KMS-11 (cell line): ENCODE measurements at regions not wholly inside any gene's neighbourhood (a gene's known extent, or its start where the extent isn't known, plus 50 kb on each side); places are given as distances from the start of the nearest gene placed in this dataset.
"Not testable (repeated sequence)": the region's sequence is repeated elsewhere in the genome, so short reads cannot be mapped to it uniquely, and the experiment has no call there.

Experiments
- H2AFZ ChIP-seq: fragments of 200-600 bp; sonication (generic); 2 replicates; pipeline ENCODE4 v1.6.1; 2016; ENCODE audit warnings: antibody characterized with exemption, mixed run types, low read depth
- H3K27ac ChIP-seq: fragments of 200-600 bp; sonication (generic); 2 replicates; pipeline ENCODE4 v1.6.1; 2016; ENCODE audit warnings: mild to moderate bottlenecking, mixed run types
- H3K27me3 ChIP-seq: fragments of 200-600 bp; sonication (generic); 2 replicates; pipeline ENCODE4 v1.6.1; 2017; ENCODE audit warnings: mild to moderate bottlenecking, low read depth, mixed run types, moderate library complexity; ENCODE audit not compliant: insufficient read depth
- H3K36me3 ChIP-seq: fragments of 200-600 bp; sonication (generic); 2 replicates; pipeline ENCODE4 v1.6.1; 2017; ENCODE audit warnings: mild to moderate bottlenecking, mixed run types; ENCODE audit not compliant: insufficient read depth
- H3K4me1 ChIP-seq: fragments of 200-600 bp; sonication (generic); 2 replicates; pipeline ENCODE4 v1.6.1; 2016; ENCODE audit warnings: mild to moderate bottlenecking, low read depth, mixed run types; ENCODE audit not compliant: poor library complexity, severe bottlenecking
- H3K4me2 ChIP-seq: fragments of 200-600 bp; sonication (generic); 2 replicates; pipeline ENCODE4 v1.7.0; 2016; ENCODE audit warnings: mild to moderate bottlenecking, mixed run types
- H3K4me3 ChIP-seq: fragments of 200-600 bp; sonication (generic); IDR thresholded peaks from 2 replicates; pipeline ENCODE4 v1.6.1; 2017; ENCODE audit warnings: low read depth, low read length, mixed read lengths; ENCODE audit not compliant: insufficient read depth
- H3K79me2 ChIP-seq: fragments of 200-600 bp; sonication (generic); 2 replicates; pipeline ENCODE4 v1.6.1; 2016; ENCODE audit warnings: low read depth, mixed run types; ENCODE audit not compliant: insufficient read depth
- H3K9ac ChIP-seq: fragments of 200-600 bp; sonication (generic); 2 replicates; pipeline ENCODE4 v1.6.1; 2016; ENCODE audit warnings: mild to moderate bottlenecking, mixed run types
- H4K20me1 ChIP-seq: fragments of 200-600 bp; sonication (generic); 2 replicates; pipeline ENCODE4 v1.6.1; 2016; ENCODE audit warnings: mild to moderate bottlenecking, mixed run types; ENCODE audit not compliant: insufficient read depth
- TF ChIP-seq, protein P1 (sequence below): fragments of 200-600 bp; sonication (generic); conservative IDR thresholded peaks from 2 replicates; pipeline ENCODE4 v1.6.1; 2017; ENCODE audit warnings: low read depth, mild to moderate bottlenecking, antibody characterized with exemption, low read length, moderate library complexity, mixed read lengths

DNA sequence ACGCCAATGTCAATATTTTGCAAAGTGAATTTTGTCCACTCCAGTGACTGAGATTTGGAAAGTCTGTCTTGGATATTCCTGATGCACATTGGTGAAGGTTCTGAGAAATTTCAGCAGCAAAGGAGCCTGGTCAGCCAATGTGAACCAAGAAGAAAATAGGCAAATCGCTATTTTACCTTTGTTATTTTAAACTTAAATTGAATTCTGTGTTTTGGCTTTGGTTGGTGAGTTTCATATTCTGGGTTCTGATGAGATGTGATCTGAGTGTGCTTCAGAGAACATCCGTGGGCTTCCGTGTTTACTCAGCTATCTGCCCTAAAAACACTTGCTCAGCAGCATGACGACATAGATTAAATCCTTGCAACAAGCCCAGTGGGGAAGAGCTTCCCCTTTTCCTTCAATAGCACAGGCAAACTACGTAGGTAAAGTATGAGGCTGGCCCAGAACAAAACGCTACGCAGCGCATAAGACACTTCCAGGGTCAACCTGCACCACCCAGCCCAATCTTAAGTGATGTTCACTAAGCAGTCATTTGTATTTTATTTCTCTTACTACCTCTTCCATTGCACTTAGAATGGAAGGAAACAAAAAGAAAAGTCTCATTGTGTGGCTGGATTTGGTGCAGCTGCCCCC is 176.4 kb upstream of the KAZN start:
- Histone ChIP-seq H2AFZ (no peak overlapping the region), H3K79me2 (no peaks in the 10 kb centered on the region), H4K20me1 (no peaks in the 10 kb centered on the region), H3K27me3 (no peaks in the 10 kb centered on the region), H3K4me2 (no peak overlapping the region), H3K9ac (no peak overlapping the region), H3K36me3 (no peaks in the 10 kb centered on the region), H3K4me3 (no peak overlapping the region), H3K27ac (no peak overlapping the region), H3K4me1 (no peaks in the 10 kb centered on the region)
- TF ChIP-seq, protein P1, sequence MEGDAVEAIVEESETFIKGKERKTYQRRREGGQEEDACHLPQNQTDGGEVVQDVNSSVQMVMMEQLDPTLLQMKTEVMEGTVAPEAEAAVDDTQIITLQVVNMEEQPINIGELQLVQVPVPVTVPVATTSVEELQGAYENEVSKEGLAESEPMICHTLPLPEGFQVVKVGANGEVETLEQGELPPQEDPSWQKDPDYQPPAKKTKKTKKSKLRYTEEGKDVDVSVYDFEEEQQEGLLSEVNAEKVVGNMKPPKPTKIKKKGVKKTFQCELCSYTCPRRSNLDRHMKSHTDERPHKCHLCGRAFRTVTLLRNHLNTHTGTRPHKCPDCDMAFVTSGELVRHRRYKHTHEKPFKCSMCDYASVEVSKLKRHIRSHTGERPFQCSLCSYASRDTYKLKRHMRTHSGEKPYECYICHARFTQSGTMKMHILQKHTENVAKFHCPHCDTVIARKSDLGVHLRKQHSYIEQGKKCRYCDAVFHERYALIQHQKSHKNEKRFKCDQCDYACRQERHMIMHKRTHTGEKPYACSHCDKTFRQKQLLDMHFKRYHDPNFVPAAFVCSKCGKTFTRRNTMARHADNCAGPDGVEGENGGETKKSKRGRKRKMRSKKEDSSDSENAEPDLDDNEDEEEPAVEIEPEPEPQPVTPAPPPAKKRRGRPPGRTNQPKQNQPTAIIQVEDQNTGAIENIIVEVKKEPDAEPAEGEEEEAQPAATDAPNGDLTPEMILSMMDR: no peak

DNA sequence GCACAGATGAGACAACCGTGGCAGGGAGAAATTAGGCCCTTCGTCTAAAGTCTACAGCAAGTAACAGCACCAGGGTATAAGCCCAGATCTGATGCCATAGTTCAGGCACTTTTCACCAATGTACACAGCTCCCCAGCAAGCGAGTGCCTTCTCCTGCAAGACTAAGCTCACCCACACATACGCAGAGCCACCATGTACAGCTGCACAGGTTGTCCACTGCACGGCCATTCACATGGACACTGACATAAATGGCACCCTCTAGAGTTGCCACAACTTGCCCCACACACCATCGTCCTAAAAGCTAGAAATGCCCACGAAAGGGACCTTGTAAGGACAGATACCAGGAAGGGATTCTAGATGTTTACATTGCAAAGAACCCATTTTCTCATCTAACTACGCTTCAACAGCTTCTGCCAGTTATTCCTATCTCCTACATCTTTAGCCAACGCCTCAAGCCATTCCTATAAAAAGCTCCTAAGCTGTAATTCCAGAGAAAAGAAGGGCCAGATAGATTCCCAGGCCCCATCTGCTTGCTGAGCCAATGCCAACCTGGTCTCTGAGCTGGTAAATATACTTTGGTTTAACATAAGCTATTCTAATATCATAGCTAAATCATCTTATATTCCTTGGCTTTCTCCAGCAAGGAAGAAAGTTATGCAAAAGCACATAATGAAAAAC is 174.0 kb upstream of the KAZN start:
- no peaks in the 10 kb centered on the region for H3K79me2 ChIP-seq
- no peak overlapping the region for H2AFZ ChIP-seq
- H3K27ac ChIP-seq: no peak overlapping the region
- no peaks in the 10 kb centered on the region for H4K20me1 ChIP-seq
- TF ChIP-seq, protein P1: no peak
- no peak overlapping the region for H3K4me2 ChIP-seq
- no peak overlapping the region for H3K4me3 ChIP-seq
- H3K9ac ChIP-seq: no peak overlapping the region
- H3K4me1 ChIP-seq: no peaks in the 10 kb centered on the region
- H3K36me3 ChIP-seq: no peaks in the 10 kb centered on the region
- no peaks in the 10 kb centered on the region for H3K27me3 ChIP-seq

DNA sequence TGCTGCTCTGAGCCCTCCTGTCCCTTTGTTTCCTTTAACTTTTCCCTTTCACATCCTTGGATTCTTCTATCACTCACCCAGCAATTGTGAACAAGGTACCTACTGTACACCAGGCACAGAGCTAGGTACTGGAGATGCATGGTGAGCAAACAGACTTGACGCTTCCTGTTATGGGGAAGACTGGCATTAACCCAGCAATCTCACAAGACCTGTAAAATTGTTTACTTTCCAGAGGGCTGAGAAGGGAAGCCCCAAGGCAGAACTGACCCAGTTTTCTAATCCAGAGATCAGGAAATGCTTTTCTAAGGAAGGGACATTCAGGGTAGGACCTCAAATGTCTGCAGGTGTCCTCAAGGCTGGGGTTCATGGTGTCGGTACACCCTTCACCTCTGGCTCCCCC is 171.6 kb upstream of the KAZN start:
- no peaks in the 10 kb centered on the region for H3K4me1 ChIP-seq
- TF ChIP-seq, protein P1: no peak
- no peaks in the 10 kb centered on the region for H4K20me1 ChIP-seq
- H3K4me3 ChIP-seq: no peak overlapping the region
- H3K9ac ChIP-seq: no peak overlapping the region
- no peaks in the 10 kb centered on the region for H3K27me3 ChIP-seq
- H3K27ac ChIP-seq: no peak overlapping the region
- no peak overlapping the region for H3K4me2 ChIP-seq
- no peak overlapping the region for H2AFZ ChIP-seq
- no peaks in the 10 kb centered on the region for H3K79me2 ChIP-seq
- no peaks in the 10 kb centered on the region for H3K36me3 ChIP-seq

DNA sequence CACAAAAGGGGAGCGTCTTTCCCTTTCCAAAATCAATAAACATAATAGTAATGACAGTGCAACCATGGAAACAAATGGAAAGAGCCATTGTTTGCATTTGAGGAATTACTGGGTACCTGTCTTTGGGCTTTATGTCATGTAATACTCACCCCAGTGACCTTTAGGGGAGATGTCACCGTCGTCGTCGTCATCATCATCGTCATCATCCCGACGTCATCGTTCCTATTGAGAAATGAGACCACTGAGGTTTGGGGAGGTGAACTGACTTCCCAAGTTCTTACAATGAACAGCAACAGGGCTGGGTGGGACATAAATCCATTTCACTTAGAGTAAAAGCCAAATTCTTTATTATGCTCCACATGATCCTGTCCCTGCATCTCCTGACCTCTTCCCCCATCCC is 168.9 kb upstream of the KAZN start:
- TF ChIP-seq, protein P1: no peak
- Histone ChIP-seq H3K36me3 (no peaks in the 10 kb centered on the region), H3K27me3 (no peaks in the 10 kb centered on the region), H3K4me3 (no peak overlapping the region), H3K9ac (no peak overlapping the region), H2AFZ (no peak overlapping the region), H3K4me2 (no peak overlapping the region), H3K27ac (no peak overlapping the region), H3K79me2 (no peaks in the 10 kb centered on the region), H3K4me1 (no peaks in the 10 kb centered on the region), H4K20me1 (no peaks in the 10 kb centered on the region)

DNA sequence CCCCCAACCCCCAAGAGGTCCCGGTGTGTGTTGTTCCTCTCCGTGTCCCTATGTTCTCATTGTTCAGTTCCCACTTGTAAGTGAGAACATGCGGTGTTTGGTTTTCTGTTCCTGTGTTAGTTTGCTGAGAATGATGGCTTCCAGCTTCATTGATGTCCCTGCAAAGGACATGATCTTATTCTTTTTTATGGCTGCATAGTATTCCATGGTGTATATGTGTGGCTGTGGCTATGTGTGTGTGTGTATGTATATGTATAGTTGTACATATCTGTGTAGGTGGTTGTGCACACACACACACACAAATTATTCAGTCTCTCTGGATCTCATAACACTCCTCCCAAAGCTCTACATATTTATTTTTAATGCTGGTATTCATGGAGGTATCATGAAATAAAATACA is 165.8 kb upstream of the KAZN start:
- not testable (repeated sequence) for H3K4me1 ChIP-seq, H2AFZ ChIP-seq, H3K36me3 ChIP-seq, H3K79me2 ChIP-seq, H3K27me3 ChIP-seq, H3K9ac ChIP-seq, H4K20me1 ChIP-seq, H3K27ac ChIP-seq, H3K4me3 ChIP-seq, H3K4me2 ChIP-seq
